GM21619 (cell line): ENCODE measurements at regions not wholly inside any gene's neighbourhood (a gene's known extent, or its start where the extent isn't known, plus 50 kb on each side); places are given as distances from the start of the nearest gene placed in this dataset.
"Not testable (repeated sequence)": the region's sequence is repeated elsewhere in the genome, so short reads cannot be mapped to it uniquely, and the experiment has no call there.

Experiments used
- ATAC-seq: cut with Tn5 transposase; IDR thresholded peaks from one replicate; pipeline ENCODE4 v1.9.1; 2021; ENCODE audit not compliant: unreplicated experiment

DNA sequence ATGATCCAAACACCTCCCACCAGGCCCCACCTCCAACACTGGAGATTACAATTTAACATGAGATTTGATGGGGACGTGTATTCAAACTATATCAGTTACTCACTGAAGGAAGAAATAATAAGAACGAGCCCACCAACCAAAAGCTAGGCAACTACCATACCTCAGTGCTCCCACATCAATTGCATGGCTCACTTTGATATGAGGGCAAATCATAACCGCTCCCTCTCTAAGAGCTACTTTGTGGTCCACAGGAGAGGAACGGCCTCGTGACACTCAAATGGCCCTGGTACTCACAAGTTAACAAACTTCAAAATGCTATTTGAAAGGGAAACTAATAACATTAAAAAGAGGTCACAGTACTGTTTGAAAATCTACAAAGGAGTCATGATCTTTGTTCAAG lies 170.7 kb upstream of the SLC7A11 start:
- ATAC-seq: no peak

- ATAC-seq: no peak
Observed at GRCh38 chr4:138410266-138410665, 168.1 kb upstream of the SLC7A11 start.

DNA sequence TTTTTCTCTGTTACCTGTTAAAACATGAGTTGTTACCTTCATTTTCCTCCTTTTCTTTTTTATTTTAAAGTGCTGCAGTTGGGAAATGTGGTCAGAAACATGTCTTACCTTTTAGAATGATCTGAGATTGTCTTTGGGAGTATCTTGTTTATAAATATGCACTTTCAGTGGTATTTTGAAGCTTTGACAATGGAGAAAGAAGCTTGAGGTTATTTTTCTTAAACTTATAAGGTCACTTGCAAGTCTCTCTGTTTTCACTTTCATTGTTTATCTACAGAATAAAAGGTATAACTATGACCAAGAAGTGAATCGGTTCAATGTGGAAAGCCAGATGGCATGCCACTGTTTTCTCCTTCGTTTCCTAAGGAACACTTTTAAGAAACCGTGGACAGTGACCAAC lies 167.5 kb upstream of the SLC7A11 start:
- ATAC-seq: peak; percentile 32

DNA sequence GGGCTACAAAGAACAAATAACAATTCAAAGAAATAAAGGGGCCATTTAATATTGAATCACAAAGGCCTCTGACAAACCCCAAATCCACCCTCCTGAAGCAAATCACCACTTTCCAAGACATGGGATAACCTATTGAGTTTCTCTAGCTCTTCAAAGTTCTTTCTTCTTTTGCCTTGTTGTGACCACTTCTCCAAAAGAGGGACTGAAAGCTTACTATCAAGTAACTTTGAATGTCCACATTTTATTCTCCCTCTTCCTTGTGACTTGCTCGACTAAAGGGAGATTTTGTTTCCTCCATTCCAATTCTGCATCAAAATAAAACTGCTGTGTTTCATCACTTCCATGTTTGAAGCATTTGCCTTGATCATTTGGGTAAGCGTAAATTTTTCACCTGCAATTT lies 166.6 kb upstream of the SLC7A11 start:
- no peak for ATAC-seq

DNA sequence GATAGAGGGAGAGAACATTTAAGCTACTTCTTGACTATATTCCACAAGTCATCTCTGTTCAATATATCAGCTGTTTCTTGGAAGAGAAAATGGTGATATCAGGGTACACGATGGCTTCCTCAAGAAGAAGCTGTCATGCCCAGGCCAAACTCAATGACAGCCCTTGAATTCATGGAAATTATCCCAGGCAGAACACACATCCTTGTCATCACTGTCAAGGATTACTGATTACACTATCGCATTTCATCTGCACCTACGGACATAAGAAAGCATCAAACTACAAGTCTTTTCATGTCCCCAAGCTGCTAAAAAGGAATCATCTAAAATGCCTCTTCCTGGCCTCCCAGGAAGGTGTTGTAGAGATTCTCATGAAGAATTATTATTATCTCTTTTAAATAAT lies 165.2 kb upstream of the SLC7A11 start:
- no peak for ATAC-seq

DNA sequence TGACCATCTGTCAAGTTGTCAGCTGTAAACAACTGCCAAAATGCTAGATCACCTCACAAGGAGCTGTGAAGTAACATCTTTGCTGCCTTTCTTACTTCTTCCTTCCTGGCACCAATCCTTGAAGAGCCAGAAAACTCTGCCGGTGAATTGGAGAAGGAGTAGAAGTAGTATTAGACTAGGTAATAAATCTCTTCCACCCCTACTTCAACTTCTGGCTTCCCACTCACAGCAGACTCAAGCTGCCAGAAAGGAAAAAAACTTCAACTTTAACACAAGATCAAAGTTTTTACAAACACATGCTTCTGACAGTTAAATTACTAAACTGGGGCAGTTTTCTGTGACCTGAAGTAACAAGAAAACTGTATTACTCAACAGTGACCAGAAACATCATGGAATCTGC lies 164.7 kb upstream of the SLC7A11 start:
- no peak for ATAC-seq

GRCh38 chr4:138405934-138406567 lies 163.9 kb upstream of the SLC7A11 start:
- peak; percentile 62 for ATAC-seq

DNA sequence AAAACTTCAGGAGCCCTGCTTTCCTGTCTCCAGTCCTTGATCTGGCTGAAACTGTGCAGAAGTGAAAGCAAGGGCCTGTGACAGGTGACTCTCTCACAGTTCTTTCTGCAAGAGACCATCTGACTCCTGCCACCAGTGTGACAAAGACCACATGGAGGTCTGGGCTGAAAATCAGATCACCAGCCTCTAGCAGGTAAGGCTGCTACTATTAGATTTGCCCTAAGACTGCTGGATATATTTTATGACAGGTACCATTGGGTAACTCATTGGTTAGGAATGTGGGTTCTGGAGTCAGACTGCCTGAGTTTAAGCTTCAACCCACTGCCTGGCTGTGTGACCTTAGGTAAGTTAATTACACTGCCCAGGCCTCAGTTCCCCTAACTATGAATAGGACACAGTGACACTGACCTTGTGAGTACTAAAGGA lies 163.3 kb upstream of the SLC7A11 start:
- peak; percentile 73 for ATAC-seq

DNA sequence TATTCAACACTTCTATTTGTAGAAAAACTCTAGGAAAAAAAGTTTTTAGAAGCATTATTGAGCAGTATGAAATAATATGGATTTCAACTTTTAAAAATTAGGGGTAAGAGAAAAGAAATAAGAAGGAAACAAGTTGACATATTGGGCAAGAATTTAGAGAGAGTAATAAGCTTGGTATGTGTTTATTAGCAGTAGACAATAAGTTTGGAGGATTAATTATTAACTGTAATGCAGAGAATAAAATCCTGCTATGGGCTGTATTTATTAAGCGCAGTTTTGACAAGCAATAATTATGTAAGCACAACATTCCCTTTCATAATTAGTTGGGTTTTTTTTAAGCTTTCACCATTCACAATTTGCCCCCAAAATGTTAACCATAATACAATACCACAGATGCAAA lies 162.7 kb upstream of the SLC7A11 start:
- ATAC-seq: no peak

GRCh38 chr4:138404251-138404650 lies 162.1 kb upstream of the SLC7A11 start:
- ATAC-seq: no peak

DNA sequence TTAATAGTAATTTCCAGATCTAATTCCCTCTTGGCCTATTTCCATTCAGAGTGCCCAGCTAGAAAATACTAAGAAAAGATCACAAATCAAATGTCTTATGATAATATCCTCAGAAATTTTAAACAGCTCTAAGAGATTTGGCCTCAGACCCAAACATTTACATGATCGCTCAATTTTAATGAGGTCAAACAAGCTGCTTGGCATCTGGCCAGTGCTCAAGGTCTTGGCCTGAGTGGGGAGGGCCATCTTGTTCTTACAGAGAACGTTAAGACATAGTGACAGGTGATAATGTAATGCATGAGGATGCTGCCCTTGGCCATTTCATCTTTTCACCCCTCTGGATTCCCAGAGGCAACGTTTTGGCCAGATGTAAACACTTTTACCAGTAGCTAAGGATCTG lies 159.2 kb upstream of the SLC7A11 start:
- ATAC-seq: no peak

DNA sequence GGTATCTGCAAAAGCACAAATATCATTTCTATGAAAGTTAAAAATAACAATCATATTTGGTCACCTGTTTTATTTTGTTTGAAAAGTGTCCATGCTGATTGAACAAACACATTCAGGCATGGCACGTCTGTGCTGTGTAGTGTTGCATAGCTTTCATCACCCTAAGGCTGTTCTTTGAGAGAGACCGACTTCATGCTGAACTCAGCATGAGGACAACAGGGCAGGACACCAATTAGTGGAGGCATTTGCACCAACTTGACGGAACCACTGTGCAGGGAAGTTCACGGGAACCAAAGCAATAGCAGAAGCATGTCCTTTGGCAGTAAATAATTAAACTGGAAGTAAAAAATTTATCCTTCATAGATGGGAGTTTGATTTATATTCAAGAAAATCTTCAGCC lies 158.4 kb upstream of the SLC7A11 start:
- no peak for ATAC-seq

DNA sequence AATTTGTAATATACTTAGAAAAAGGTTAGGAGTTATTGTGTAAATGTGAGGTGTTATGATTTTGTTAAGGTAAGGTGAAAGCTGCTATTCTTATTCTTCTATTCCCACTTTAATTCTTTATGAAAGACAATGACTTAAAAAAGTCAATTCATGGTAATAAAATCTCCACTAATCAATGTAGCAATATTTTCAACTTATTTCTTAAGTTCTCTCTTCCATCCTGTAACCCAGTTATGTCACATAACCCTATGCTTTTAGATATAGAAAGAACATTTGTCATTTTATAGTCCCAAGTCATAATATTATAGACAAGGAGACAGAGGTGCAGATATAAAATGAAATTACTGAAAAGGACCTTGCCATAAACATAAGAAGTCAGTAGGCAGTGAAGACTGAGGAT lies 157.9 kb upstream of the SLC7A11 start:
- ATAC-seq: no peak

DNA sequence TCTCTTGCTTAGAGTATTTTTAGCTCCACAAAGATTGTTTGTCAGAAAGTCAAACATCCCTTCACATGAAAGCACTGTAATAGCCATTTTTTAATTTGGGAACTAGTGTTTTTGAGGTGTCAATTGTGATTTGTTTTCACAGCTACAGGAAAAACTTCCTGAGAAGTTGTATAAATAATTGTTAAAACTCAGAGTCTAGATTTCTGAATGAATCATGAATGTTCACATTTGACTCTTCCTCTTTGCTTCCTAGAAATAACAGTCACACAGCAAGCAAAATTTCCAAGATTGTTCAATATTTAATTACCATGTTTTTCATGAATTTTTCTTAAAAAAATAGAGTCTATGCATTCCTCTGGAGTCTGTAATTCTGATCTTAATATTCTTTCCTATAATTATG lies 156.9 kb upstream of the SLC7A11 start:
- ATAC-seq: no peak

DNA sequence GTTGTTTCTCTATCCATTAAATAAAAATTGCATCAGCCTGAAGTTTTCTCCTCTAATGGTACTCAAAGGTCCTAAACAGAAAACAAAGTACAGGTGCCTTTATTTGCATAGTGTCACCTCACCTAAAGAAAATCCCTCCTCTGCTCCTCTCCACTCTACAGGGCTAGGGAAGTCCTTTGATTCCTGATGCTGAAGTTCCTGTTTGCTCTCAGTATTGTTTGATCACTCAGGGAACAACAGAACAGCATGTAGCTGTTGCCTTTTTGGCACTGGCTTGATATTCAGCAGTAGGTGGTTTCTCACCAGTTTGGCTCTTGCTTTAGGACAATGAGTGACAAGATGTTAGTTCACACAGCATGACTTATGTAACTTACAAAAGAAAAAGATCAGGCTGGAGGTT lies 156.2 kb upstream of the SLC7A11 start:
- ATAC-seq: no peak

DNA sequence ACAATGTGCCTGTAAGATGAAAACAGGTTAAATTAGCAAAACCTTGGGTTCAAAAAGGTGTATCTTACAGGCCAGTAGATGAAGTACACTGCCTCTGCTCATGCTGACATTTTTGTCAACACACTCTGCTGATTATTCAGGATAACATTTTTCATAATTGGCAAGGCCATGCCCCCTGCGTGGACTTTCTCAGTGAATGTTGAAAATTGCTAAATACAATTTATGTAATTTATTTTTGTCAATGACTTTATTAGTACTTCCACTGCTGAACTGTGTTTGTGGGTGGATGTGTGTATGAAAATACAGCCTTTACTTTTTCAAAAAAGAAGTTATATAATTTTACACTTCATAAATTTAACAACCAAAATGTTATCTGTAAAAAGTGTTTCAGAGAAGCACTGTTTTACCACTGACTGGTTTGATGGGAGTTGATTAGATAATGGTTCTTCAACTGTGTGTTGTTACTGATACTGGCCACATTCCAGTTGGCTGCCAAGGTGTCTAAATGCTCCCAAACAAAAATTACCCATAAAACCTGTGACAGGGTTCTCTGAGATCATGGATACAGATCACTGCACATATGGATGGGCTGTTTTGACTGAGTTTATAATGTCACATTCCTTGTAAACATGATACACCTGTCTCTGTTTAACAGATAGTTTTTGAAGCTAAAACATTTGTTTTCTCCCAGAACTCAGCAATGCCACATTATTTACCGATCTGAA lies 151.9 kb upstream of the SLC7A11 start:
- ATAC-seq: no peak

GRCh38 chr4:138392751-138393308 lies 150.7 kb upstream of the SLC7A11 start:
- peak; percentile 47 for ATAC-seq

- no peak for ATAC-seq
Observed at GRCh38 chr4:138389976-138390685, 148.0 kb upstream of the SLC7A11 start.

DNA sequence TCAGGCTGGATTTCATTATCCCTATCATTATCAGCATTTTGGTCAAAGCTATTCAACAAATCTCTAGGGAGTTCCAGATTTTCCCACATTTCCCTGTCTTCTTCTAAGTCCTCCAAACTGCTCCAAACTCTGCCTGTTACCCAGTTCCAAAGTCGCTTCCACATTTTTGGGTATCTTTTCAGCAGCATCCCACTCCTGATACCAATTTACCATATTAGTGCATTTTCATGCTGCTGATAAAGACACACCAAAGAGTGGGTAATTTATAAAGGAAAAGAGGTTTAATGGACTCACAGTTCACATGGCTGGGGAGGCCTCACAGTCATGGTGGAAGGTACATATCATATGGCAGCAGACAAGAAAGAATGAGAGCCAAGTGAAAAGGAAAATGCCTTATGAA lies 132.8 kb upstream of the SLC7A11 start:
- no peak for ATAC-seq

DNA sequence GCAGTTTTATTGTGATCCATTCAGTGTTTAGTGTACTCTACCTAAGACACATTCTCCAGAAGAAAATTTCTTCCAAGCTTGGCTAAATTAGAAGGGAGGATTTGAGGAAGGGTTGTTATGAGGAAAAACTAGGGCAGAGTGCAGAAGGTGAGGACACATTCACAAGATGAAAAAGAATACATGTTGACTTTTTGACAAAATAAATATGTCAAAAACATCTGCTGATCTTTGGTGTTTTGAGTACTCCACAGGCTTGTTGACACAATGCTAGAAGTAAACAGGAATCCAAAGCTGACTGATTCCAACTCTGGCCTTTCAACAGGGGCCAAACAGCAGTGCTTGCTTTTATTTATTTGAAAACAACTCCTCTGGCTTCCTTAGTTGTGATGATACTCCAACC lies 125.8 kb upstream of the SLC7A11 start:
- ATAC-seq: no peak

GRCh38 chr4:138352446-138352845 lies 110.3 kb upstream of the SLC7A11 start:
- ATAC-seq: not testable (repeated sequence)

- ATAC-seq: peak; percentile 81
Observed at GRCh38 chr4:138348055-138348454, 105.9 kb upstream of the SLC7A11 start.
